GM21619 (cell line): ENCODE measurements at regions not wholly inside any gene's neighbourhood (a gene's known extent, or its start where the extent isn't known, plus 50 kb on each side); places are given as distances from the start of the nearest gene placed in this dataset.

Experiments used
- ATAC-seq: cut with Tn5 transposase; IDR thresholded peaks from one replicate; pipeline ENCODE4 v1.9.1; 2021; ENCODE audit not compliant: unreplicated experiment

DNA sequence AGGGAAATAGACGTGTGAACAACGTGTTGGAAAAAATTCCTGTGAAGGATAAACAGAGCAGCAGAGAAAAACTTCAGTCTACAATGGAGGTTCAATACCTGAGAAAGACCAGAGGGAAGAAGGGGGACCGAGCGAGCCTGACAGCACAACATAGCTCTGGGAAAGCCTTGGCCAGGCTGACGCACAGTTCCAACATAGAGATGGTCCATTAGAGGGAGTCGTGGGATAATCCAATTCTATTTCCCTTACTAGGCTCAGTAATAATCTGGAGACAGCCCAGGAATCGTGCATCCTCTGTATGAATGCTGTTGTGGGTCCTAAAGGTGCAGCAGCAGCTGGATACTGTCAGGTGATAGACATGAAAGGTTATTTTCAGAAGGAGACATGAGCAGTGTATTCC is 370.8 kb upstream of the BTBD3 start:
- no peak for ATAC-seq

DNA sequence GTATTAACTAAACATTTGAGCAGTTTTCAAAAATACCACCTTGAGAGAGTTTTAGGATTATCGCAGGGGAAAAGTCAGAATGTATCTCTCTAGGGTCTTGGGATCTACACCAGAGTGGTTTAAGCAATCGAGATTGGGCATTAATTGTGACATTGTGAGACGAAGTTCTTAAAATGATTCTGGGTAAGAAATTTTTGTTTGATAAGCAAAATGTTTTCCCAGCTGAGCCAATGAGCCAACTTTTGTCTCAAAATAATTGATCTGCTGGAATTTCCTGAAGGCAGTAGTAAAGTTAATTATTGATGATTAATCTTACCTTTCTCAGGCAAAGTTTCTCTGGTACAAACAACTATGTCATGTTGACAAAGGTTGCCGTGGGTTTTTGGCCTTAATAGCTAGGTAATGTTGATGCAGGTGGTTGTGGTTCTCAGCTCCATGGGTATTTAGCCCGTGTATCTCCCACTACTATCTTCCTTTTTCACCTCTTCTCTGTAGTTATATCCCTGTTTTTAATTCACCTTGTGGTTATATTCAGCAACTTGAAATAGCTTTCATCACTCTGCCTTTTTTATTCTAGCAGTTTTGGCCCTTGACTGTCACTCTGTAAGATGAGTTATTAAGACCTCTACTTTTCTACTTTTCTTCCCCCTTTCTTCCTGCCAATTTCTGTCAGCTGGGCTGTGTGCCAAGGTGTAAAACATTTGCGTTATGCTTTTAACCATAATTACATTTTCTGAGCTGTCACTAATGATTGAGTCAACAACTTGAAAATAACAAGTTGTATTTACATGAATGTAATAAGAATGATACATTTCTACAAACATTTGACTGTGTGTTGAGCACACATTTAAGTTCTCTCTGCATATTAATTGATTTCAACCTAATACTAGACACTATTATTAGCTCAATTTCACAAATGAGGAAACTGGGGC is 368.3 kb upstream of the BTBD3 start:
- ATAC-seq, result no peak

DNA sequence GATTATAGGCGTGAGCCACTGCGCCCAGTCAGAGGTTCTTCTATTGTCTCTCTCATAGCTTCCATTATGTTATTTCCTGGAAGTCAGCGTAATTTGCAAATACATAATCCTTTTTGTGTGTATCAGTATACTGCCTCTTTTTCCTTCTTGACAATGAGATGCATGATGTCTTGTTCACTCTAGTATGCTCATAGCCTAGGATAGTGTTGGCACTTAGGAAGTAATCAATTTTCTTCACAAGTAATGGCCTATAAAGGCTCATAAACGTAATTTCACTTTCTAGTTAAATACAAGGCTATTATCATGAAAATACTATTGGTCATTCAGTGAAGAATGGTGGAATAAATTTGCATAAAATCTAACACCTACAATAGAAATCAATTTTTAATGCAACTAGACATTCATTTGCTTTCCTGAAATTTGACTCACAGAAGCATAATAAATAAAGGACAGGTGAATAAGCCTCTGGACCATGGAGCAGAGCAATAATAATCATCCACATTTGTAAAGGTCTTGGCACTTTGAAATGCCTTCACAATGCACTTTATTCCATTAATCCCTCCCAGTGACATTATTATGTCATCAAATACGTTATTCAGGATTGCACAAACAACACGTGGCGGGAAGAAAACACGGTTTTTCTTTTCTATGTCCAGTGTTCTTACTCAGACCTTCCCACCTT is 366.9 kb upstream of the BTBD3 start:
- ATAC-seq, result no peak

DNA sequence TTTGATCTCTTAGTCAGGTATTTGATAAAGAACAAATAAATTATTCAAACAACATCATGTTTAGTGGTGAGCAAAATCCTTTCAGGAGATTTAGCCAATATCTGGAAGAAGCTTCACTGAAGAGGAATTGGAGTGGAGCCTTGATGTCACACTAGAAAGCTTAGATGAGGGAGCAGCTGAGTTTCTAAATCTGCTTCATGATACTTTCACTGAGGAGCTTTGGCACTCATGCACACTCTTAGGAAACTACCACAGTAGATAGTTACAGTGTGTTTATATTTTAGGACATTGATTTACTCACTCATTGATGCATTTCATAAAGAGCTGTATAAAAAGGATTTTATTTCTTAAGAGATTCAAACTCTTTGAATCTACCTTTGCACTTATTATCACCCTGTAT is 366.2 kb upstream of the BTBD3 start:
- no peak for ATAC-seq

- ATAC-seq, result no peak
Measured at GRCh38 chr20:11553603-11554002, 364.1 kb upstream of the BTBD3 start.

DNA sequence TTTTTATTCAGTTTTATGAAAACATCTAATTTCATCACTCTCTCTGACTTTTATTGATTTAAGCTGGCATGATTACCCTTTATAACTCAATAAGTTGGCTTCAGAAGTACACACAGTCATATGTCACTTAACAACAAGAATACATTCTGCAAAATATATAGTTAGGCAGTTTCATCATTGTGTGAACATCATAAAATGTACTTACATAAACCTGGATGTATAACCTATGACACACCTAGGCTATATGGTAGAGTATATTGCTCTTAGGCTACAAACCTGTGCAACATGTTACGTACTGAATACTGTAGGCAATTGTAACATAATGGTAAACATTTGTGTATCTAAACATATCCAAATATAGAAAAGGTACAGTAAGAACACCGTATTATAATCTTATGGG is 362.2 kb upstream of the BTBD3 start:
- no peak for ATAC-seq

DNA sequence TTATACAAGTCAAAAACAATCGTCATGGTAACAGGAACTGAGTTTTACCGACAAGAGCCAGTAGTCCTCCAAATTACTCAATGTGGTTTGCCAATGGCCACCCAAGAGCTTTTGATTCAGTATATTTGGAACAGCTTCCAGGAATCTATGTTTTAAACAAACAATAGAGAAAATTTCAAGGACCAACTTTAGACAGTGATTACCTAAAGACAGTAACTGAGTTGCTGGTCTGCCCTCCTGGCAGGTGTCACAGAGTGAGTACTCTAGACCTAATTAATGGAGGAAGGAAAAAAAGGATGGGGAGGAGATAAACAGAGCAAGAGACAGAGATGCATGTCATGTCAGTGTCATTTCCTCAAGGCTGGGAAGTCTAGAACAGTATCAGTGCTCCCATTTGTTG is 361.3 kb upstream of the BTBD3 start:
- ATAC-seq, result no peak

DNA sequence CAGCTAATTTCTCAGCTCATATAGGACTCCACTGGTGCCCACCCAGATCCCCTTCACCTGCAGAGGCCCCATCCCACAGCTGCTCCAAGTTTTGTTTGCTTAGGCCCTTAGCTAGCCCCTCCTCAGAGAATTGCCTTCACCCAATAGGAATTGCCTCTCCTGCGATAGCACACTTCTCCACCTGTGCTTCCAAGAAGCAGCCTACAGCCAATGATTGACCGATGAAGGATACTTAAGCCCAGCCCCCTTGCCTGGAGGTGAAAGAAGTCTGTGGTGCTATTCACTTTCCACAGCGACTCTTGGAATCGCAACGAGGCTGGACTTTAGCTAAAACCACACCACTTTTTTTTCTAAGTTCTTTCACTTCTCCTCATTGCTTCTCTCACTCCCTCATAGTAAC is 353.2 kb upstream of the BTBD3 start:
- ATAC-seq, result no peak

GRCh38 chr20:11569163-11569562 is 348.5 kb upstream of the BTBD3 start:
- no peak for ATAC-seq

- no peak for ATAC-seq
Measured at GRCh38 chr20:11573507-11573906, 344.2 kb upstream of the BTBD3 start.

DNA sequence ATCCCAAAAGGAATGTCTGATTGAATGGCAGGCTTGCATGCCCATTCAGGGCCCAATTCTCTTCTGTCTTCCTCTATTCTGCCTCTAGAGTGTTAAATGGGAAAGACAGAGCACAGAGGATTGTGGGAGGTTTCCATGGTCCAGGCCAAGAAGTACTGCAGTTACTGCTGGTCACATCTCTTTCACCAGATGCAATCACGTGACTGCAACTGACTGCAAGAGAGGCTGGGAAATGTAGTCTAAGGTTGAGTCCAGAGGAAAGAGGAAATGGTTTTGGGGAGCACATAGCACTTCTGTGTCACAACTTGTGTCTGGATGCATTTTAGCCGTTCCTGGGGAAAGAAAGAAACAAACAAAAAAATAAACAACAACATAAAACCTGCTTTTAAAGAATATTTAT is 336.4 kb upstream of the BTBD3 start:
- ATAC-seq, result no peak

GRCh38 chr20:11582060-11582459 is 335.6 kb upstream of the BTBD3 start:
- ATAC-seq, result no peak

DNA sequence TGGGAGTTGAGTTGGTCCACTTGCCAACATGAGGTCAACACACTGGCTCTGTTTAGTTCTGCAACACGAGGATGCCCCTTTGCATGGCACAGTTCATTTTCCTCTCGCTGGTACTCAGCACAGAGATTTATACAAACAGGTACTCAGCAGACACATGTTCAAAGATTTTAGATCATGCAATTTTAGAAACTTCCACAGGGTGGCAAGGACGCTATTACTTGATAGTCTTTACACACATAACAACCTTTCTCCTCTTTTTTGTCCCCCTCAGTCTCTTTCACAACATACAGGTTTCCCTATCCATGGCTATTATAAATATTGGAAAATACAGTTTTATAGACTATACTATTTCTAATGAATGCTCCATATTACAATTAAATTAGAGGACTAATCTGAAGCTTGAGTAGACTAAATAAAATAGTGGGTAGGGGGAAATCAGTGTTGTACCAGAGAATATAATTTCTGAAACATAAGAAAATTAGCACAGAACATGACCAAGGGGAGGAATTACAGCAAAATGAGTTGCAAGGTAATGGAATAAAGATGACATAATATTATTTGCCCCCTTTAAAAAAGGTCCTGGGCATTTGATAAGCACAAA is 331.8 kb upstream of the BTBD3 start:
- no peak for ATAC-seq

DNA sequence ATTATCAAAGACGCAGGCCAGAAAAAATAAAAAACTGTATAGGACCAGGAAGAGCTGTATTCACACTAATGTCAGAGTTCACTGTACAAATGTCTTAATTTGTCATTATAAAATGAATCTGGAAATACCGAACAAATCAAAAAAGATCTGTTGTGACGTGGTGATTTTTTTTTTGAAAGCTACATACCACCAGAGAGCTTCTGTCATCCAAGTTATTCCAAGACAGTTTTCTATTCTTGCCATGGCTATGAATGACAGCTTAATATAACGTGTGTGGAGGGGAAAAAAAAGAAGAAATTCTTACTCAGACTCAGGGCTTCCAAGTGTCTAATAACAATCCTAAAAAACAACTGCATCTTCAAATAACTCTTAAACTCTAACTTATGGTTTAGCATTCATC is 328.8 kb upstream of the BTBD3 start:
- ATAC-seq, result no peak

GRCh38 chr20:11591965-11592364 is 325.7 kb upstream of the BTBD3 start:
- ATAC-seq, result no peak

- no peak for ATAC-seq
Measured at GRCh38 chr20:11604339-11604738, 313.4 kb upstream of the BTBD3 start.

- no peak for ATAC-seq
Measured at GRCh38 chr20:11607047-11607446, 310.6 kb upstream of the BTBD3 start.

DNA sequence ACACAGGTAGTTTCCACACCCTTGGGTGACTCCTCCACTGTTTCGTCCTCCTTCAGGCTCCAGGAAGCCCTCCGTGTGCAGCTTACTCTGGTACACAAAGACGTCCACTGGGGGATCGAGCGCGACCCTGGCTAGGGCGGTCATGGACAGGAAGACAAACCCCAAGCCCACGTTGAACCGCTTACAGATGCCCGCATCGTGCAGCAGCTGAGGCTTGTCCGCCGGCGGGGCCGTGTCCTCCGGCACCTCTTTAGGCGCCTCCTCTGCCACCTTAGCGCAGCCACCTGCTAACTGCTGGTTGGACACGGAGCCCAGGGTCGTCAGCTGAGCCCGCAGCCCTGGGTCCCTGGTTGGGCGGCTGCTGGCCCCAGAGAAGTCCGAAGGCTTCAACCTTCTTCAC is 309.0 kb upstream of the BTBD3 start:
- ATAC-seq, result no peak

GRCh38 chr20:11624704-11625103 is 293.0 kb upstream of the BTBD3 start:
- no peak for ATAC-seq

DNA sequence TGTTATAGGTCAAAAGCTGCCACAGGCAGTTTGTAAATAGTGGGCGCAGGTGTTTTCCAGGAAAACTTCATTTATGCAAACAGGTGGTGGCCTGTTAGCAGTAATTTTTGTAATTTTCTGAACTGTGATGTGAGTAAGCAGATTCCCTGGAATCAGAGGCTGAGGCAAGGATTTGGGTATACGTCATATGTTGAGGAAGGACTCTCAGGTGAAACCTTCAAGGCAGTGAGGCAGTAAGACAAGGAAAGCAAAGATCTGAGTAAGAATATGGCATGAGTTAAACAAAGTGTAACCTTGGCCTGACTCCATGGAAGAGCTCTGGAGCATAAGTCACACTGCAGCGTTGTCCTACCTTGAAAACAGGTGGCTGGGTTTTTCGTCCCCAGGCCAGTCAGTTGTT is 291.1 kb upstream of the BTBD3 start:
- no peak for ATAC-seq

- no peak for ATAC-seq
Measured at GRCh38 chr20:11642866-11643265, 274.8 kb upstream of the BTBD3 start.

GRCh38 chr20:11646359-11646758 is 271.3 kb upstream of the BTBD3 start:
- no peak for ATAC-seq
